GM19324 (cell line): ENCODE measurements at regions not wholly inside any gene's neighbourhood (a gene's known extent, or its start where the extent isn't known, plus 50 kb on each side); places are given as distances from the start of the nearest gene placed in this dataset.
"Not testable (repeated sequence)": the region's sequence is repeated elsewhere in the genome, so short reads cannot be mapped to it uniquely, and the experiment has no call there.

ENCODE experiments used
- ATAC-seq: cut with Tn5 transposase; IDR thresholded peaks from one replicate; pipeline ENCODE4 v1.9.1; 2021; ENCODE audit warnings: mild to moderate bottlenecking, moderate library complexity; ENCODE audit not compliant: unreplicated experiment, low FRiP score

GRCh38 chr7:116410694-116411093 lies 88.8 kb upstream of the CAV2 start:
- not testable (repeated sequence) for ATAC-seq

- no peak for ATAC-seq
Observed at GRCh38 chr7:116417593-116418345, 81.8 kb upstream of the CAV2 start.

- no peak for ATAC-seq
Observed at GRCh38 chr7:116418524-116418923, 81.0 kb upstream of the CAV2 start.

GRCh38 chr7:116420003-116420402 lies 79.5 kb upstream of the CAV2 start:
- no peak for ATAC-seq

- ATAC-seq, result no peak
Observed at GRCh38 chr7:116421298-116421697, 78.2 kb upstream of the CAV2 start.

GRCh38 chr7:116422683-116423082 lies 76.9 kb upstream of the CAV2 start:
- ATAC-seq, result no peak

GRCh38 chr7:116423499-116423898 lies 76.0 kb upstream of the CAV2 start:
- no peak for ATAC-seq

GRCh38 chr7:116425647-116426209 lies 73.8 kb upstream of the CAV2 start:
- ATAC-seq, result no peak

GRCh38 chr7:116426428-116427156 lies 72.9 kb upstream of the CAV2 start:
- ATAC-seq, result no peak

GRCh38 chr7:116429986-116430619 lies 69.4 kb upstream of the CAV2 start:
- no peak for ATAC-seq

GRCh38 chr7:116431787-116432526 lies 67.6 kb upstream of the CAV2 start:
- no peak for ATAC-seq

- no peak for ATAC-seq
Observed at GRCh38 chr7:116432527-116432916, 67.0 kb upstream of the CAV2 start.

- ATAC-seq, result no peak
Observed at GRCh38 chr7:116433246-116433645, 66.3 kb upstream of the CAV2 start.

GRCh38 chr7:116434820-116435341 lies 64.7 kb upstream of the CAV2 start:
- no peak for ATAC-seq

- no peak for ATAC-seq
Observed at GRCh38 chr7:116436305-116436826, 63.2 kb upstream of the CAV2 start.

GRCh38 chr7:116438267-116438666 lies 61.3 kb upstream of the CAV2 start:
- ATAC-seq, result no peak

- ATAC-seq, result no peak
Observed at GRCh38 chr7:116439005-116439404, 60.5 kb upstream of the CAV2 start.

GRCh38 chr7:116439841-116440549 lies 59.5 kb upstream of the CAV2 start:
- ATAC-seq, result no peak

GRCh38 chr7:116441534-116441933 lies 58.0 kb upstream of the CAV2 start:
- no peak for ATAC-seq
